CD14-positive monocyte (primary cell): ENCODE measurements at regions not wholly inside any gene's neighbourhood (a gene's known extent, or its start where the extent isn't known, plus 50 kb on each side); places are given as distances from the start of the nearest gene placed in this dataset.

ENCODE experiments used
- DNase-seq, 3 donors: peaks; one replicate each; pipeline ENCODE4 v3.0.0-alpha.2; 2011 to 2022
- H2AFZ ChIP-seq: 2 replicates; pipeline ENCODE4 v1.6.0; 2012; ENCODE audit warnings: mild to moderate bottlenecking, low read depth, low read length, inconsistent platforms; ENCODE audit not compliant: insufficient read depth, poor library complexity, severe bottlenecking
- H3K27ac ChIP-seq, 2 donors: 1 replicate in 1 of 2; 2 replicates in 1 of 2; pipeline ENCODE4 v1.5.1; 2012 to 2013; ENCODE audit warnings: low read length in 2 of 2, control low read depth in 1 of 2, inconsistent platforms in 1 of 2, low read depth in 1 of 2, mild to moderate bottlenecking in 1 of 2
- H3K27me3 ChIP-seq, 2 donors: one replicate each; pipeline versions ENCODE4 v1.6.0 to v1.6.1; 2011 to 2013; ENCODE audit warnings: low read length in 2 of 2; ENCODE audit not compliant: control insufficient read depth in 2 of 2, insufficient read depth in 2 of 2
- H3K36me3 ChIP-seq, 2 donors: replicated peaks in 1 of 2; 1 replicate in 1 of 2; 2 replicates in 1 of 2; pipeline versions ENCODE4 v1.5.1 to v1.6.1; 2012 to 2013; ENCODE audit warnings: low read length in 2 of 2, control low read depth in 1 of 2, inconsistent platforms in 1 of 2, mild to moderate bottlenecking in 1 of 2; ENCODE audit not compliant: insufficient read depth in 2 of 2, control insufficient read depth in 1 of 2
- H3K4me1 ChIP-seq, 2 donors: 1 replicate in 1 of 2; 2 replicates in 1 of 2; pipeline versions ENCODE4 v1.5.1 to v1.6.1; 2012 to 2013; ENCODE audit warnings: low read length in 2 of 2, control low read depth in 1 of 2, inconsistent platforms in 1 of 2, mild to moderate bottlenecking in 1 of 2, moderate library complexity in 1 of 2; ENCODE audit not compliant: insufficient read depth in 2 of 2, control insufficient read depth in 1 of 2
- H3K4me2 ChIP-seq: replicated peaks from 2 replicates; pipeline ENCODE3; 2012; ENCODE audit warnings: low read length, moderate library complexity, mild to moderate bottlenecking; ENCODE audit not compliant: poor library complexity, severe bottlenecking; ENCODE audit errors: extremely low read depth
- H3K4me3 ChIP-seq, 3 experiments: fragments of 200-600 bp in 1 of 3; sonication (generic) in 1 of 3; replicated peaks in 1 of 3; 1 replicate in 2 of 3; 2 replicates in 1 of 3; pipeline ENCODE4 v1.5.1; 2011 to 2013; ENCODE audit warnings: low read length in 3 of 3, mild to moderate bottlenecking in 3 of 3, control low read depth in 2 of 3, low read depth in 2 of 3, inconsistent platforms in 1 of 3, moderate library complexity in 1 of 3
- H3K79me2 ChIP-seq: 2 replicates; pipeline ENCODE4 v1.6.0; 2012; ENCODE audit warnings: mild to moderate bottlenecking, control low read depth, inconsistent platforms, low read length, moderate library complexity; ENCODE audit not compliant: insufficient read depth
- H3K9ac ChIP-seq: 2 replicates; pipeline ENCODE4 v1.6.0; 2017; ENCODE audit warnings: low read length, mild to moderate bottlenecking; ENCODE audit not compliant: insufficient read depth, poor library complexity, severe bottlenecking
- H3K9me3 ChIP-seq, 2 donors: replicated peaks in 1 of 2; 1 replicate in 1 of 2; 2 replicates in 1 of 2; pipeline versions ENCODE4 v1.5.1 to v1.6.1; 2012 to 2013; ENCODE audit warnings: low read length in 2 of 2, control low read depth in 1 of 2; ENCODE audit not compliant: control insufficient read depth in 1 of 2, insufficient read depth in 1 of 2
- H4K20me1 ChIP-seq: 2 replicates; pipeline ENCODE4 v1.6.0; 2012; ENCODE audit warnings: mild to moderate bottlenecking, low read length, control low read depth, moderate library complexity; ENCODE audit not compliant: insufficient read depth
- H3K27ac Mint-ChIP-seq, 7 donors: one replicate each; pipeline ENCODE4 v1.8.0; 2020; ENCODE audit warnings: mild to moderate bottlenecking in 7 of 7, mixed read lengths in 7 of 7, moderate library complexity in 6 of 7, inconsistent platforms in 2 of 7
- H3K27me3 Mint-ChIP-seq, 3 donors: one replicate each; pipeline ENCODE4 v1.8.0; 2021 to 2022; ENCODE audit warnings: low read depth in 3 of 3, mild to moderate bottlenecking in 3 of 3, mixed read lengths in 3 of 3, moderate library complexity in 3 of 3, inconsistent platforms in 1 of 3
- H3K36me3 Mint-ChIP-seq, 2 donors: one replicate each; pipeline ENCODE4 v1.8.0; 2020; ENCODE audit warnings: mixed read lengths in 2 of 2, inconsistent platforms in 1 of 2, mild to moderate bottlenecking in 1 of 2
- H3K4me1 Mint-ChIP-seq: one replicate; pipeline ENCODE4 v1.8.0; 2020; ENCODE audit warnings: mild to moderate bottlenecking, mixed read lengths
- H3K4me3 Mint-ChIP-seq, 2 donors: one replicate each; pipeline ENCODE4 v1.8.0; 2020; ENCODE audit warnings: mild to moderate bottlenecking in 2 of 2, mixed read lengths in 2 of 2, moderate library complexity in 1 of 2
- H3K9me3 Mint-ChIP-seq, 7 donors: one replicate each; pipeline ENCODE4 v1.8.0; 2020 to 2022; ENCODE audit warnings: mixed read lengths in 7 of 7, mild to moderate bottlenecking in 6 of 7, moderate library complexity in 6 of 7, inconsistent platforms in 2 of 7
- WGBS: methylation state at CpG from one replicate; pipeline ENCODE4 v1.1.5; 2013; ENCODE audit warnings: missing lambda C conversion rate; ENCODE audit not compliant: insufficient coverage; 5-methylcytosine and 5-hydroxymethylcytosine counted together
- intact Hi-C, 2 donors: fragments of 100-400 bp; cut with micrococcal nuclease; formaldehyde crosslinking; loops; one replicate each; pipeline versions ENCODE4 v1.15.0 to v1.15.1; 2023
- TF ChIP-seq, protein P1 (sequence below): fragments of 200-600 bp; IDR thresholded peaks from one replicate; pipeline ENCODE4 v1.8.0; 2022; ENCODE audit warnings: antibody characterized with exemption, mild to moderate bottlenecking

- H3K4me3 ChIP-seq, result no peak overlapping the region
- no peak overlapping the region for H3K9ac ChIP-seq
- H3K79me2 ChIP-seq, result no peaks in the 10 kb centered on the region
- no peaks in the 10 kb centered on the region for H4K20me1 ChIP-seq
- H3K9me3 Mint-ChIP-seq, result peaks cover 0 to 6% (median 3%) of the 10 kb centered on the region in 7 donors
- H3K36me3 Mint-ChIP-seq, result no peaks in the 10 kb centered on the region
- intact Hi-C loops, result no loop called here
- H3K4me1 Mint-ChIP-seq, result peaks cover 28% of the 10 kb centered on the region
- H3K27ac ChIP-seq, result no peak overlapping the region
- no peaks in the 10 kb centered on the region for H3K9me3 ChIP-seq
- peaks cover 18 to 24% of the 10 kb centered on the region in 2 donors for H3K4me1 ChIP-seq
- no peak overlapping the region for H2AFZ ChIP-seq
- H3K27me3 ChIP-seq, result no peaks in the 10 kb centered on the region
- no peak overlapping the region for H3K4me2 ChIP-seq
- peaks cover 0 to 2% (median 1%) of the 10 kb centered on the region in 3 donors for H3K27me3 Mint-ChIP-seq
- no CpG with 5 or more reads among the region's 2 CpGs for WGBS
- no peak for DNase-seq
- no peaks in the 10 kb centered on the region for H3K36me3 ChIP-seq
- no peak overlapping the region for H3K4me3 Mint-ChIP-seq
- no peak overlapping the region for H3K27ac Mint-ChIP-seq
- TF ChIP-seq, protein P1, sequence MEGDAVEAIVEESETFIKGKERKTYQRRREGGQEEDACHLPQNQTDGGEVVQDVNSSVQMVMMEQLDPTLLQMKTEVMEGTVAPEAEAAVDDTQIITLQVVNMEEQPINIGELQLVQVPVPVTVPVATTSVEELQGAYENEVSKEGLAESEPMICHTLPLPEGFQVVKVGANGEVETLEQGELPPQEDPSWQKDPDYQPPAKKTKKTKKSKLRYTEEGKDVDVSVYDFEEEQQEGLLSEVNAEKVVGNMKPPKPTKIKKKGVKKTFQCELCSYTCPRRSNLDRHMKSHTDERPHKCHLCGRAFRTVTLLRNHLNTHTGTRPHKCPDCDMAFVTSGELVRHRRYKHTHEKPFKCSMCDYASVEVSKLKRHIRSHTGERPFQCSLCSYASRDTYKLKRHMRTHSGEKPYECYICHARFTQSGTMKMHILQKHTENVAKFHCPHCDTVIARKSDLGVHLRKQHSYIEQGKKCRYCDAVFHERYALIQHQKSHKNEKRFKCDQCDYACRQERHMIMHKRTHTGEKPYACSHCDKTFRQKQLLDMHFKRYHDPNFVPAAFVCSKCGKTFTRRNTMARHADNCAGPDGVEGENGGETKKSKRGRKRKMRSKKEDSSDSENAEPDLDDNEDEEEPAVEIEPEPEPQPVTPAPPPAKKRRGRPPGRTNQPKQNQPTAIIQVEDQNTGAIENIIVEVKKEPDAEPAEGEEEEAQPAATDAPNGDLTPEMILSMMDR, result no peak
Measured at GRCh38 chr5:74418709-74419108, 221.8 kb downstream of the ENC1 start.

GRCh38 chr5:74418261-74418660 is 222.3 kb downstream of the ENC1 start:
- Histone ChIP-seq H2AFZ (no peak overlapping the region), H3K4me3 (no peak overlapping the region), H3K4me2 (no peak overlapping the region), H3K9me3 (no peaks in the 10 kb centered on the region), H3K4me1 (peaks cover 18 to 24% of the 10 kb centered on the region in 2 donors), H3K27ac (no peak overlapping the region), H3K79me2 (no peaks in the 10 kb centered on the region), H3K9ac (no peak overlapping the region), H4K20me1 (no peaks in the 10 kb centered on the region), H3K27me3 (no peaks in the 10 kb centered on the region), H3K36me3 (no peaks in the 10 kb centered on the region)
- Mint-ChIP-seq H3K27ac (no peak overlapping the region), H3K4me1 (peaks cover 26% of the 10 kb centered on the region), H3K36me3 (no peaks in the 10 kb centered on the region), H3K27me3 (peaks cover 0 to 2% (median 1%) of the 10 kb centered on the region in 3 donors), H3K4me3 (no peak overlapping the region), H3K9me3 (peaks cover 0 to 5% (median 2%) of the 10 kb centered on the region in 7 donors)
- WGBS, result no CpG with 5 or more reads among the region's 1 CpG
- DNase-seq, result no peak
- TF ChIP-seq, protein P1, result no peak
- intact Hi-C loops, result no loop called here
